Epithelial cell of proximal tubule (primary cell): ENCODE measurements at regions not wholly inside any gene's neighbourhood (a gene's known extent, or its start where the extent isn't known, plus 50 kb on each side); places are given as distances from the start of the nearest gene placed in this dataset.

ENCODE experiments used
- DNase-seq: peaks from one replicate; pipeline ENCODE4 v3.0.0-alpha.2; 2011; ENCODE audit warnings: low read depth
- H3K4me3 ChIP-seq: 2 replicates; pipeline ENCODE4 v1.5.1; 2011; ENCODE audit warnings: low read depth, mild to moderate bottlenecking, low read length
- TF ChIP-seq, protein P1 (sequence below): conservative IDR thresholded peaks from 2 replicates; pipeline ENCODE4 v1.5.1; 2012; ENCODE audit warnings: low read depth, mild to moderate bottlenecking, low read length

- no peak for DNase-seq
- TF ChIP-seq, protein P1, sequence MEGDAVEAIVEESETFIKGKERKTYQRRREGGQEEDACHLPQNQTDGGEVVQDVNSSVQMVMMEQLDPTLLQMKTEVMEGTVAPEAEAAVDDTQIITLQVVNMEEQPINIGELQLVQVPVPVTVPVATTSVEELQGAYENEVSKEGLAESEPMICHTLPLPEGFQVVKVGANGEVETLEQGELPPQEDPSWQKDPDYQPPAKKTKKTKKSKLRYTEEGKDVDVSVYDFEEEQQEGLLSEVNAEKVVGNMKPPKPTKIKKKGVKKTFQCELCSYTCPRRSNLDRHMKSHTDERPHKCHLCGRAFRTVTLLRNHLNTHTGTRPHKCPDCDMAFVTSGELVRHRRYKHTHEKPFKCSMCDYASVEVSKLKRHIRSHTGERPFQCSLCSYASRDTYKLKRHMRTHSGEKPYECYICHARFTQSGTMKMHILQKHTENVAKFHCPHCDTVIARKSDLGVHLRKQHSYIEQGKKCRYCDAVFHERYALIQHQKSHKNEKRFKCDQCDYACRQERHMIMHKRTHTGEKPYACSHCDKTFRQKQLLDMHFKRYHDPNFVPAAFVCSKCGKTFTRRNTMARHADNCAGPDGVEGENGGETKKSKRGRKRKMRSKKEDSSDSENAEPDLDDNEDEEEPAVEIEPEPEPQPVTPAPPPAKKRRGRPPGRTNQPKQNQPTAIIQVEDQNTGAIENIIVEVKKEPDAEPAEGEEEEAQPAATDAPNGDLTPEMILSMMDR: no peak
- H3K4me3 ChIP-seq: no peak overlapping the region
Measured at GRCh38 chr9:89891221-89891590, 286.4 kb downstream of the GADD45G start.

GRCh38 chr9:89891591-89892304, 286.9 kb downstream of the GADD45G start:
- TF ChIP-seq, protein P1: no peak
- H3K4me3 ChIP-seq: no peak overlapping the region
- DNase-seq: no peak

DNA sequence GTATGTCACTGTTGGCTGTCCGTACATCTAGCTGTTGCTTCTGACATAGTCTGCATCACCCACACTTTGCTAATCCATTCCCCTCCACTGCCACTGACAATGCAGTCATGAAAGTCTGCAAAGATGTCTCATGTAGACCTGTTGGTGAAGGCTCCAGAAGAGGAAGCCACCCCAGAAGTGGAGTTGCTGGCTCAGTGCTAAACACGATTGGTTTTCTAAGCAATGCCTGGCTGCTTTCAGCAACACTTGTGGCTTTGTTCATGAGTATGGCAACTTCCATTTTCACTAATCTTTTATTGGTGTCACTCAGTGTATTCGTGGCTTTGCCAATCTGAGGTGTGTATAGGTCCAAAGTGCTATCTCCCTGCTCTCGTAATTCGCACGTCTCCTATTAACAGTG, 288.1 kb downstream of the GADD45G start:
- no peak for DNase-seq
- TF ChIP-seq, protein P1: no peak
- no peak overlapping the region for H3K4me3 ChIP-seq

GRCh38 chr9:89893886-89894285, 289.1 kb downstream of the GADD45G start:
- TF ChIP-seq, protein P1: no peak
- no peak overlapping the region for H3K4me3 ChIP-seq

GRCh38 chr9:89896806-89897340, 292.1 kb downstream of the GADD45G start:
- no peak overlapping the region for H3K4me3 ChIP-seq
- DNase-seq: no peak
- TF ChIP-seq, protein P1: no peak

More at GRCh38 chr9:89893886-89894285, 289.1 kb downstream of the GADD45G start:
- no peak for DNase-seq

- DNase-seq: no peak
- H3K4me3 ChIP-seq: no peak overlapping the region
- TF ChIP-seq, protein P1: no peak
Measured at GRCh38 chr9:89899573-89899972, 294.8 kb downstream of the GADD45G start.

DNA sequence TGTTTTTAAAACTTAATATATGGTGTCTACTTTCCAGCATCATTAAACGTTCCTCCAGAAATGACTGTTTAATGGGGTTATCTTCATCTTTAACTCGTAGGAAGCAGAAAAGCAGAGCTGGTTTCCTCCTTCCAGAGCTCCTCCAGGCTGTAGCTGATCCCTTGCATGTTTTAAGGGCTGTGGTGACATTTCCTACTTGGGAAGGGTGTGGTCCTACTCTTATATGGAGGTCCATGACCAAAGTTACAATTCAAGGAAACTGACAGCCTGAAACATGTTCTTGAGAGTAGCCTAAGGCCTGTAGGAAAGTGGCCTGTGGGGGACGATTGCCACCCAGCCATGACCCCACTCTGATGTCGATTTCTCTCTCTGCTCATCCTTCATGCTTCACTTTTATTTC, 297.1 kb downstream of the GADD45G start:
- no peak overlapping the region for H3K4me3 ChIP-seq
- TF ChIP-seq, protein P1: no peak
- no peak for DNase-seq
